ENCODE measurements at regions not wholly inside any gene's neighbourhood (a gene's known extent, or its start where the extent isn't known, plus 50 kb on each side); places are given as distances from the start of the nearest gene placed in this dataset.

- Histone ChIP-seq H3K27ac (ENCODE audit: extremely low read length, insufficient read depth, low read length) (no peak overlapping the region), H3K9me3 (ENCODE audit: low read length) (no peaks in the 10 kb centered on the region), H3K4me3 (replicated peaks in 1 of 3; ENCODE audit: insufficient read depth in 1 of 3, low read depth in 2 of 3, low read length in 3 of 3) (no peak overlapping the region), H3K4me2 (ENCODE audit: low read depth, low read length) (no peak overlapping the region), H3K79me2 (ENCODE audit: insufficient read depth, low read length) (no peaks in the 10 kb centered on the region), H3K9ac (ENCODE audit: insufficient read depth, low read depth, low read length) (no peak overlapping the region), H3K27me3 (ENCODE audit: control insufficient read depth in 1 of 2, insufficient read depth in 2 of 2, low read length in 2 of 2) (no peaks in the 10 kb centered on the region), H3K36me3 (replicated peaks in 1 of 2; ENCODE audit: control insufficient read depth in 1 of 2, insufficient read depth in 2 of 2, low read length in 2 of 2) (no peaks in the 10 kb centered on the region), H4K20me1 (ENCODE audit: insufficient read depth, low read length) (no peaks in the 10 kb centered on the region), H2AFZ (ENCODE audit: low read length) (no peak overlapping the region), H3K4me1 (ENCODE audit: insufficient read depth, low read length) (no peaks in the 10 kb centered on the region)
- intact Hi-C loops (cut with micrococcal nuclease; ENCODE audit: unreplicated experiment) (no loop called here), in situ Hi-C loops (cut with HindIII; ENCODE audit: extremely low pct_ligation_motif_present, low pct_unique_long_range_greater_than_20kb) (no loop called here)
- WGBS (ENCODE audit: low lambda C conversion rate): 19% methylated on average over 6 of the region's 6 CpGs
- ChIA-PET POLR2A (no interaction called here), CTCF (ENCODE audit: low intra/inter-chr PET ratio, low total read pairs) (no interaction called here)
- no peak for DNase-seq (ENCODE audit: low spot score)
- BruUV-seq (replicated peaks): no TSS peak
- FAIRE-seq: no peak
- ATAC-seq: no peak
- TF ChIP-seq ZNF672 (CRISPR knock-in tag; IDR thresholded peaks at IDR 0.05) (no peak), TCF7 (IDR thresholded peaks at IDR 0.05; ENCODE audit: low read depth) (no peak), CEBPG (CRISPR knock-in tag; IDR thresholded peaks at IDR 0.05) (no peak), ZNF549 (CRISPR knock-in tag; IDR thresholded peaks at IDR 0.05) (no peak), RFX5 (IDR thresholded peaks at IDR 0.05; ENCODE audit: low read depth, low read length) (no peak), ZNF138 (CRISPR knock-in tag; IDR thresholded peaks at IDR 0.05; ENCODE audit: low read depth) (no peak), ZNF597 (CRISPR knock-in tag; IDR thresholded peaks at IDR 0.05) (no peak), ZNF331 (CRISPR knock-in tag; IDR thresholded peaks at IDR 0.05) (no peak), ZSCAN5A (CRISPR knock-in tag; IDR thresholded peaks at IDR 0.05; ENCODE audit: borderline replicate concordance) (no peak), MXD1 (CRISPR knock-in tag; IDR thresholded peaks at IDR 0.05) (no peak), TBX2 (CRISPR knock-in tag; IDR thresholded peaks at IDR 0.05; ENCODE audit: borderline replicate concordance) (no peak), ZBTB46 (CRISPR knock-in tag; IDR thresholded peaks at IDR 0.05; ENCODE audit: borderline replicate concordance) (no peak), TEAD2 (CRISPR knock-in tag; IDR thresholded peaks at IDR 0.05) (no peak), CHCHD3 (CRISPR knock-in tag; IDR thresholded peaks at IDR 0.05) (no peak), ZNF142 (CRISPR knock-in tag; IDR thresholded peaks at IDR 0.05) (no peak), RORA (CRISPR knock-in tag; IDR thresholded peaks at IDR 0.05) (no peak), ZNF264 (CRISPR knock-in tag; IDR thresholded peaks at IDR 0.05) (no peak)
Observed at GRCh38 chr6:84515067-84515466, 249.3 kb downstream of the TBX18 start.
